CD4-positive, CD25-positive, alpha-beta regulatory T cell (primary cell): ENCODE measurements at regions not wholly inside any gene's neighbourhood (a gene's known extent, or its start where the extent isn't known, plus 50 kb on each side); places are given as distances from the start of the nearest gene placed in this dataset.

Experiments
- ATAC-seq, 2 donors: fragments of 150-1000 bp; cut with Tn5 transposase; one replicate each; pipeline ENCODE4 v1.10.0; 2021; ENCODE audit warnings: low read depth in 2 of 2, moderate number of reproducible peaks in 2 of 2, moderate library complexity in 1 of 2
- DNase-seq, 3 donors: peaks; one replicate each; pipeline versions ENCODE4 v3.0.0 to v3.0.0-alpha.2; 2012 to 2022; ENCODE audit warnings: mixed read lengths in 1 of 3
- H3K27ac ChIP-seq: one replicate; pipeline ENCODE4 v1.7.0; 2013; ENCODE audit warnings: mild to moderate bottlenecking, low read length; ENCODE audit not compliant: insufficient read depth, poor library complexity, severe bottlenecking
- H3K27me3 ChIP-seq: one replicate; pipeline ENCODE4 v1.7.0; 2013; ENCODE audit warnings: low read length; ENCODE audit not compliant: control insufficient read depth, insufficient read depth
- H3K36me3 ChIP-seq: one replicate; pipeline ENCODE4 v1.7.0; 2013; ENCODE audit warnings: mild to moderate bottlenecking, low read length, moderate library complexity; ENCODE audit not compliant: control insufficient read depth, insufficient read depth
- H3K4me1 ChIP-seq: 2 replicates; pipeline ENCODE4 v1.7.0; 2013; ENCODE audit warnings: mild to moderate bottlenecking, low read length; ENCODE audit not compliant: insufficient read depth, control insufficient read depth, poor library complexity, severe bottlenecking
- H3K4me3 ChIP-seq: one replicate; pipeline ENCODE4 v1.7.0; 2013; ENCODE audit warnings: low read depth, mild to moderate bottlenecking, low read length, moderate library complexity
- H3K9me3 ChIP-seq, 2 experiments: 1 replicate in 1 of 2; 2 replicates in 1 of 2; pipeline ENCODE4 v1.7.0; 2013; ENCODE audit warnings: low read length in 2 of 2, mild to moderate bottlenecking in 1 of 2, moderate library complexity in 1 of 2; ENCODE audit not compliant: control insufficient read depth in 2 of 2
- H3K27ac Mint-ChIP-seq, 3 donors: one replicate each; pipeline ENCODE4 v1.8.0; 2020 to 2022; ENCODE audit warnings: mild to moderate bottlenecking in 3 of 3, mixed read lengths in 3 of 3, moderate library complexity in 2 of 3
- H3K27me3 Mint-ChIP-seq: one replicate; pipeline ENCODE4 v1.8.0; 2022; ENCODE audit warnings: mild to moderate bottlenecking, mixed read lengths
- H3K36me3 Mint-ChIP-seq: one replicate; pipeline ENCODE4 v1.8.0; 2020; ENCODE audit warnings: mixed read lengths
- H3K4me1 Mint-ChIP-seq, 4 donors: one replicate each; pipeline ENCODE4 v1.8.0; 2020 to 2022; ENCODE audit warnings: mixed read lengths in 4 of 4, mild to moderate bottlenecking in 1 of 4
- H3K4me3 Mint-ChIP-seq, 4 donors: one replicate each; pipeline ENCODE4 v1.8.0; 2020 to 2022; ENCODE audit warnings: mild to moderate bottlenecking in 4 of 4, mixed read lengths in 4 of 4, moderate library complexity in 3 of 4
- H3K9me3 Mint-ChIP-seq, 7 donors: one replicate each; pipeline ENCODE4 v1.8.0; 2020 to 2022; ENCODE audit warnings: mixed read lengths in 7 of 7, mild to moderate bottlenecking in 3 of 7, moderate library complexity in 2 of 7

- H3K4me1 Mint-ChIP-seq: no peaks in the 10 kb centered on the region
- H3K4me3 ChIP-seq: no peak overlapping the region
- DNase-seq (no peak), ATAC-seq (peak in 1 of 2 donors; percentile 20)
- H3K4me3 Mint-ChIP-seq: no peak overlapping the region
- no peaks in the 10 kb centered on the region for H3K9me3 ChIP-seq
- H3K9me3 Mint-ChIP-seq: peaks cover 0 to 2% (median 0%) of the 10 kb centered on the region in 7 donors
- H3K4me1 ChIP-seq: no peaks in the 10 kb centered on the region
- H3K27me3 Mint-ChIP-seq: no peaks in the 10 kb centered on the region
- H3K27ac Mint-ChIP-seq: no peak overlapping the region
- H3K36me3 Mint-ChIP-seq: no peaks in the 10 kb centered on the region
- no peaks in the 10 kb centered on the region for H3K36me3 ChIP-seq
- no peak overlapping the region for H3K27ac ChIP-seq
- no peaks in the 10 kb centered on the region for H3K27me3 ChIP-seq
Observed at GRCh38 chr3:124174476-124174875, 182.6 kb upstream of the ROPN1 start.

- Histone ChIP-seq H3K4me3 (no peak overlapping the region), H3K9me3 (no peaks in the 10 kb centered on the region), H3K4me1 (no peaks in the 10 kb centered on the region), H3K27ac (no peak overlapping the region), H3K36me3 (no peaks in the 10 kb centered on the region), H3K27me3 (no peaks in the 10 kb centered on the region)
- DNase-seq (no peak), ATAC-seq (no peak)
- peaks cover 0 to 2% (median 0%) of the 10 kb centered on the region in 7 donors for H3K9me3 Mint-ChIP-seq
- H3K36me3 Mint-ChIP-seq: no peaks in the 10 kb centered on the region
- no peaks in the 10 kb centered on the region for H3K27me3 Mint-ChIP-seq
- peak overlapping the region in 1 of 3 donors; percentile 64 for H3K27ac Mint-ChIP-seq
- H3K4me1 Mint-ChIP-seq: no peaks in the 10 kb centered on the region
- no peak overlapping the region for H3K4me3 Mint-ChIP-seq
Observed at GRCh38 chr3:124174910-124175874, 183.3 kb upstream of the ROPN1 start.

GRCh38 chr3:124177071-124177470, 185.1 kb upstream of the ROPN1 start:
- Mint-ChIP-seq H3K9me3 (peaks cover 0 to 2% (median 0%) of the 10 kb centered on the region in 7 donors), H3K27me3 (no peaks in the 10 kb centered on the region), H3K4me3 (no peak overlapping the region), H3K27ac (no peak overlapping the region), H3K4me1 (no peaks in the 10 kb centered on the region), H3K36me3 (no peaks in the 10 kb centered on the region)
- DNase-seq (no peak), ATAC-seq (no peak)
- Histone ChIP-seq H3K9me3 (no peaks in the 10 kb centered on the region), H3K36me3 (no peaks in the 10 kb centered on the region), H3K4me3 (no peak overlapping the region), H3K27me3 (no peaks in the 10 kb centered on the region), H3K4me1 (no peaks in the 10 kb centered on the region), H3K27ac (no peak overlapping the region)

- Mint-ChIP-seq H3K27ac (no peak overlapping the region), H3K9me3 (no peaks in the 10 kb centered on the region), H3K4me1 (no peaks in the 10 kb centered on the region), H3K27me3 (no peaks in the 10 kb centered on the region), H3K36me3 (no peaks in the 10 kb centered on the region), H3K4me3 (no peak overlapping the region)
- H3K9me3 ChIP-seq: no peaks in the 10 kb centered on the region
- ATAC-seq (no peak), DNase-seq (no peak)
- H3K27me3 ChIP-seq: no peaks in the 10 kb centered on the region
- no peak overlapping the region for H3K4me3 ChIP-seq
- no peaks in the 10 kb centered on the region for H3K36me3 ChIP-seq
- no peak overlapping the region for H3K27ac ChIP-seq
- H3K4me1 ChIP-seq: no peaks in the 10 kb centered on the region
Observed at GRCh38 chr3:124178531-124178930, 186.6 kb upstream of the ROPN1 start.

- H3K4me1 Mint-ChIP-seq: no peaks in the 10 kb centered on the region
- H3K27me3 ChIP-seq: no peaks in the 10 kb centered on the region
- ATAC-seq (no peak), DNase-seq (no peak)
- H3K9me3 Mint-ChIP-seq: peaks cover 0 to 5% (median 0%) of the 10 kb centered on the region in 7 donors
- no peaks in the 10 kb centered on the region for H3K36me3 ChIP-seq
- H3K36me3 Mint-ChIP-seq: no peaks in the 10 kb centered on the region
- no peak overlapping the region for H3K4me3 ChIP-seq
- peaks cover 4% of the 10 kb centered on the region for H3K27me3 Mint-ChIP-seq
- no peak overlapping the region for H3K4me3 Mint-ChIP-seq
- no peak overlapping the region for H3K27ac Mint-ChIP-seq
- H3K4me1 ChIP-seq: no peaks in the 10 kb centered on the region
- no peak overlapping the region for H3K27ac ChIP-seq
- H3K9me3 ChIP-seq: no peaks in the 10 kb centered on the region
Observed at GRCh38 chr3:124200407-124200806, 208.5 kb upstream of the ROPN1 start.

- Mint-ChIP-seq H3K9me3 (peaks cover 0 to 5% (median 0%) of the 10 kb centered on the region in 7 donors), H3K36me3 (no peaks in the 10 kb centered on the region), H3K4me1 (no peaks in the 10 kb centered on the region), H3K4me3 (no peak overlapping the region), H3K27me3 (peaks cover 4% of the 10 kb centered on the region), H3K27ac (no peak overlapping the region)
- Histone ChIP-seq H3K36me3 (no peaks in the 10 kb centered on the region), H3K27ac (no peak overlapping the region), H3K4me3 (no peak overlapping the region), H3K27me3 (no peaks in the 10 kb centered on the region), H3K9me3 (no peaks in the 10 kb centered on the region), H3K4me1 (no peaks in the 10 kb centered on the region)
- ATAC-seq (no peak), DNase-seq (no peak)
Observed at GRCh38 chr3:124201226-124201625, 209.3 kb upstream of the ROPN1 start.

GRCh38 chr3:124201786-124202185, 209.9 kb upstream of the ROPN1 start:
- Histone ChIP-seq H3K27ac (no peak overlapping the region), H3K27me3 (no peaks in the 10 kb centered on the region), H3K4me1 (no peaks in the 10 kb centered on the region), H3K9me3 (no peaks in the 10 kb centered on the region), H3K4me3 (no peak overlapping the region), H3K36me3 (no peaks in the 10 kb centered on the region)
- Mint-ChIP-seq H3K4me1 (no peaks in the 10 kb centered on the region), H3K9me3 (peaks cover 0 to 5% (median 0%) of the 10 kb centered on the region in 7 donors), H3K36me3 (no peaks in the 10 kb centered on the region), H3K27me3 (peaks cover 4% of the 10 kb centered on the region), H3K4me3 (no peak overlapping the region), H3K27ac (no peak overlapping the region)
- no peak for DNase-seq
- ATAC-seq: no peak

- no peaks in the 10 kb centered on the region for H3K36me3 ChIP-seq
- no peak for DNase-seq
- H3K4me1 Mint-ChIP-seq: no peaks in the 10 kb centered on the region
Observed at GRCh38 chr3:124202754-124203153, 210.8 kb upstream of the ROPN1 start.

More at GRCh38 chr3:124202754-124203153, 210.8 kb upstream of the ROPN1 start:
- H3K36me3 Mint-ChIP-seq: no peaks in the 10 kb centered on the region
- H3K4me3 ChIP-seq: no peak overlapping the region
- H3K27ac ChIP-seq: no peak overlapping the region
- H3K9me3 ChIP-seq: no peaks in the 10 kb centered on the region
- H3K27me3 ChIP-seq: no peaks in the 10 kb centered on the region
- H3K4me3 Mint-ChIP-seq: no peak overlapping the region
- no peak for ATAC-seq
- H3K4me1 ChIP-seq: no peaks in the 10 kb centered on the region
- peaks cover 0 to 4% (median 0%) of the 10 kb centered on the region in 7 donors for H3K9me3 Mint-ChIP-seq
- peaks cover 4% of the 10 kb centered on the region for H3K27me3 Mint-ChIP-seq
- no peak overlapping the region for H3K27ac Mint-ChIP-seq
